GM06990 (cell line): ENCODE measurements at regions not wholly inside any gene's neighbourhood (a gene's known extent, or its start where the extent isn't known, plus 50 kb on each side); places are given as distances from the start of the nearest gene placed in this dataset.

Experiments
- DNase-seq: peaks from one replicate; pipeline ENCODE4 v3.0.0-alpha.2; 2011; ENCODE audit not compliant: insufficient read length; ENCODE audit errors: extremely low read depth
- H3K27me3 ChIP-seq: replicated peaks from 2 replicates; pipeline ENCODE4 v1.6.0; 2011; ENCODE audit warnings: low read length; ENCODE audit not compliant: control insufficient read depth, insufficient read depth
- H3K36me3 ChIP-seq: 2 replicates; pipeline ENCODE4 v1.5.1; 2011; ENCODE audit warnings: low read length; ENCODE audit not compliant: control insufficient read depth, insufficient read depth
- H3K4me3 ChIP-seq: replicated peaks from 2 replicates; pipeline ENCODE4 v1.5.1; 2011; ENCODE audit warnings: low read depth, mild to moderate bottlenecking, control low read depth, low read length
- TF ChIP-seq, protein P1 (sequence below): IDR thresholded peaks from 2 replicates; pipeline ENCODE4 v1.5.1; 2011; ENCODE audit warnings: low read length, control low read depth, mild to moderate bottlenecking, inconsistent platforms; ENCODE audit not compliant: insufficient read depth, poor library complexity, severe bottlenecking

DNA sequence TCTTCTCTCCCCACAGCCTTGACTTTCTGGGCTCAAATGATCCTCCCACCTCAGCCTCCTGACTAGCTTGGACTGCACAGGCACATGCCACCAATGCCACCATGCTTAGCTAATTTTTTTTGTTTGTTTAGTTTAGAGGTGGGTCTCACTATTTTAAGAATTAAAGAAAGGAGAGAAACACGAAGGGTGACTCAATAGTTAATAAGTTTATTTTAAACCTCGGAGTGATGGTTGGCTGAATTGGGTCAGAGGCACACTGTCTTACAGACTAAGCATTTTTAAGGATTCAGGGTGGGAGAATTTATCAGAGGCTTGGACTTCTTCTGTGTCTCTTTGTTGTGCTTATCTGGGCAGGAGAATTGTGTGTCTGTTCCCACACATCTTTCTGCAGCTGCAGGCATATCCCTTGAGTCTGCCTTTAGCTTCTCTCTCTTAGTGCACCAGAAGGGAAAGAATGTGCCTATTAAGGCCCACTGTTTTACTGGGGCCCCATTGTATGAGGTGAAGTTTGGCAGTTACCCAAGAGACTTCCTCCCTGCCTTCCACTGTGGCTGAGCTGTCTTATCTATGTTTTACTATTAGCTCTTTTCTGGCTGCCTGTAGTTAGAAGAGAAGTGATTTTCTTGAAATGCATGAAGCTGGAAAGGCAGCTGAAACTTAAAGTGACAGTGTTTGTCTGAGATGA is 2172.0 kb downstream of the TP53TG3F start:
- no peak overlapping the region for H3K4me3 ChIP-seq
- TF ChIP-seq, protein P1, sequence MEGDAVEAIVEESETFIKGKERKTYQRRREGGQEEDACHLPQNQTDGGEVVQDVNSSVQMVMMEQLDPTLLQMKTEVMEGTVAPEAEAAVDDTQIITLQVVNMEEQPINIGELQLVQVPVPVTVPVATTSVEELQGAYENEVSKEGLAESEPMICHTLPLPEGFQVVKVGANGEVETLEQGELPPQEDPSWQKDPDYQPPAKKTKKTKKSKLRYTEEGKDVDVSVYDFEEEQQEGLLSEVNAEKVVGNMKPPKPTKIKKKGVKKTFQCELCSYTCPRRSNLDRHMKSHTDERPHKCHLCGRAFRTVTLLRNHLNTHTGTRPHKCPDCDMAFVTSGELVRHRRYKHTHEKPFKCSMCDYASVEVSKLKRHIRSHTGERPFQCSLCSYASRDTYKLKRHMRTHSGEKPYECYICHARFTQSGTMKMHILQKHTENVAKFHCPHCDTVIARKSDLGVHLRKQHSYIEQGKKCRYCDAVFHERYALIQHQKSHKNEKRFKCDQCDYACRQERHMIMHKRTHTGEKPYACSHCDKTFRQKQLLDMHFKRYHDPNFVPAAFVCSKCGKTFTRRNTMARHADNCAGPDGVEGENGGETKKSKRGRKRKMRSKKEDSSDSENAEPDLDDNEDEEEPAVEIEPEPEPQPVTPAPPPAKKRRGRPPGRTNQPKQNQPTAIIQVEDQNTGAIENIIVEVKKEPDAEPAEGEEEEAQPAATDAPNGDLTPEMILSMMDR, result no peak
- no peaks in the 10 kb centered on the region for H3K27me3 ChIP-seq
- H3K36me3 ChIP-seq, result no peaks in the 10 kb centered on the region
- no peak for DNase-seq

- Histone ChIP-seq H3K4me3 (no peak overlapping the region), H3K36me3 (no peaks in the 10 kb centered on the region), H3K27me3 (no peaks in the 10 kb centered on the region)
- TF ChIP-seq, protein P1, result no peak
- DNase-seq, result no peak
These were observed 2177.2 kb downstream of the TP53TG3F start for GRCh38 chr16:35636480-35637230.

DNA sequence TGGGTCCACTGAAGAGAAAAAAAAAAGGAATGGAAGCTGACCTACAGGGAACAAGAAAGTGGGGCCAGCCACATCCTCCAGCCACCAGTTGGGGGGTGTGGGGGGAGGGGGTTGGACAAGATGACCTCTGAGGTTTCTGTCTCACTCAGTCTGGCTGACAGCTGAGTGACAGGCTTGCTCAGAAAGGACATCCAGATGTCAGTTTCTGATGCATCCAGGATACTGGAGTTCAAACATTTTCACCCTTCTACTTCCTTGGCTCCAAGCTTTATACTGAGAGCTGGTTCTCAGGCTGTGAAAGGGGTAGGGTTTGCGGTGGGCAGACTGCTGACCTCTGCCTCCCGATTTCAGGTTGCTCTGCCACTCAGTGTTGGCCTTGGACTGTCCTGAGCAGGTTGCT is 2178.3 kb downstream of the TP53TG3F start:
- DNase-seq, result no peak
- Histone ChIP-seq H3K36me3 (no peaks in the 10 kb centered on the region), H3K4me3 (no peak overlapping the region), H3K27me3 (no peaks in the 10 kb centered on the region)
- TF ChIP-seq, protein P1, result no peak

GRCh38 chr16:35639233-35640205 is 2180.1 kb downstream of the TP53TG3F start:
- TF ChIP-seq, protein P1, result no peak
- Histone ChIP-seq H3K36me3 (no peaks in the 10 kb centered on the region), H3K27me3 (no peaks in the 10 kb centered on the region), H3K4me3 (no peak overlapping the region)
- DNase-seq, result no peak

DNA sequence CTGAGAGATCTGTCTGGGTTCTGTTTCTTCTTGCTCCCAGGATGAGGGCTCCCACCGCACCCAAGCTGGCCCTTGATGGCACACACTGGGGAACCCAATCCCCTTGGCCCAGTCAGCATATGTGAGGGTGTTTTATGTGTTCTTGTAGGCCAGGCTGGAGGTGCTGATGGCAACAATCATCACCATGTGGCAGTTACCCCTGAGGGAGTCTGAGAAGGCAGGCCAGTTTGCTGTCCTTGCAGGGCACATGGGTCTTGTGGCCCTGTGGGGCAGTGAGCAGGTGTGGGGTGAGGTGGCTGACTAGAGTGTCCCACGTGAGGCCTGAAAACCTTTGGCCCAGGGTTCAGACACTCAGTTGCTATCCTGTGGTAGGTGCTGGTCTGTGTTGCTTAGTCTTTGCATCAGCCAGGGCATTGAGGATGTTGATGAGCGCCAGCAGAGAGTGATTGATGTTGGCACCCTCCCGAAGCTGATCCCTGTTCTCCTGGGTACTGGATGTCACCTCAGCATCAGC is 2183.0 kb downstream of the TP53TG3F start:
- Histone ChIP-seq H3K27me3 (no peaks in the 10 kb centered on the region), H3K36me3 (no peaks in the 10 kb centered on the region), H3K4me3 (no peak overlapping the region)
- no peak for DNase-seq
- TF ChIP-seq, protein P1, result no peak
